KMS-11 (cell line): ENCODE measurements at regions not wholly inside any gene's neighbourhood (a gene's known extent, or its start where the extent isn't known, plus 50 kb on each side); places are given as distances from the start of the nearest gene placed in this dataset.

ENCODE experiments used
- H2AFZ ChIP-seq: fragments of 200-600 bp; sonication (generic); 2 replicates; pipeline ENCODE4 v1.6.1; 2016; ENCODE audit warnings: antibody characterized with exemption, mixed run types, low read depth
- H3K27ac ChIP-seq: fragments of 200-600 bp; sonication (generic); 2 replicates; pipeline ENCODE4 v1.6.1; 2016; ENCODE audit warnings: mild to moderate bottlenecking, mixed run types
- H3K27me3 ChIP-seq: fragments of 200-600 bp; sonication (generic); 2 replicates; pipeline ENCODE4 v1.6.1; 2017; ENCODE audit warnings: mild to moderate bottlenecking, low read depth, mixed run types, moderate library complexity; ENCODE audit not compliant: insufficient read depth
- H3K36me3 ChIP-seq: fragments of 200-600 bp; sonication (generic); 2 replicates; pipeline ENCODE4 v1.6.1; 2017; ENCODE audit warnings: mild to moderate bottlenecking, mixed run types; ENCODE audit not compliant: insufficient read depth
- H3K4me1 ChIP-seq: fragments of 200-600 bp; sonication (generic); 2 replicates; pipeline ENCODE4 v1.6.1; 2016; ENCODE audit warnings: mild to moderate bottlenecking, low read depth, mixed run types; ENCODE audit not compliant: poor library complexity, severe bottlenecking
- H3K4me2 ChIP-seq: fragments of 200-600 bp; sonication (generic); 2 replicates; pipeline ENCODE4 v1.7.0; 2016; ENCODE audit warnings: mild to moderate bottlenecking, mixed run types
- H3K4me3 ChIP-seq: fragments of 200-600 bp; sonication (generic); IDR thresholded peaks from 2 replicates; pipeline ENCODE4 v1.6.1; 2017; ENCODE audit warnings: low read depth, low read length, mixed read lengths; ENCODE audit not compliant: insufficient read depth
- H3K79me2 ChIP-seq: fragments of 200-600 bp; sonication (generic); 2 replicates; pipeline ENCODE4 v1.6.1; 2016; ENCODE audit warnings: low read depth, mixed run types; ENCODE audit not compliant: insufficient read depth
- H3K9ac ChIP-seq: fragments of 200-600 bp; sonication (generic); 2 replicates; pipeline ENCODE4 v1.6.1; 2016; ENCODE audit warnings: mild to moderate bottlenecking, mixed run types
- H4K20me1 ChIP-seq: fragments of 200-600 bp; sonication (generic); 2 replicates; pipeline ENCODE4 v1.6.1; 2016; ENCODE audit warnings: mild to moderate bottlenecking, mixed run types; ENCODE audit not compliant: insufficient read depth
- TF ChIP-seq, protein P1 (sequence below): fragments of 200-600 bp; sonication (generic); conservative IDR thresholded peaks from 2 replicates; pipeline ENCODE4 v1.6.1; 2017; ENCODE audit warnings: low read depth, mild to moderate bottlenecking, antibody characterized with exemption, low read length, moderate library complexity, mixed read lengths

DNA sequence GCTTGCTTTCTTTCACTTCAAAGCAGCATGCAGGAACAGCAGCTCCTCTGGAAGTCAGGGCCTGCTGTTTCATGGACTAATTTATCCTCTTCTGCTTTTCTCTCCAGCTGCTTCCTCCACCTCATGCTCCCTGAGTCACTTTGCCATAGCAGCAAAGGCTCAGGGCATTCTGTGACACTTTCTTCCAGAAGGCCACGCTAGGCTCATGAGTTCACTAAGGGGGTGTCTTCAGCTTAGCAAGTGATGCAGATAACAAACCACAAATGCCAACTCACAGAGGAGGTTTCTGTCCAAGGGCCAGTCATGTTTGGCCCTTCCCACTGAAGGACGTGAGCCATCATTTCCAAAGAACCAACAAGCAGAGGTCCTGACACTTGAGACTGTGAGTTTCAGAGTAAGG, 200.2 kb downstream of the ADGRA3 start:
- no peak overlapping the region for H3K9ac ChIP-seq
- no peak overlapping the region for H3K4me3 ChIP-seq
- no peaks in the 10 kb centered on the region for H3K79me2 ChIP-seq
- TF ChIP-seq, protein P1, sequence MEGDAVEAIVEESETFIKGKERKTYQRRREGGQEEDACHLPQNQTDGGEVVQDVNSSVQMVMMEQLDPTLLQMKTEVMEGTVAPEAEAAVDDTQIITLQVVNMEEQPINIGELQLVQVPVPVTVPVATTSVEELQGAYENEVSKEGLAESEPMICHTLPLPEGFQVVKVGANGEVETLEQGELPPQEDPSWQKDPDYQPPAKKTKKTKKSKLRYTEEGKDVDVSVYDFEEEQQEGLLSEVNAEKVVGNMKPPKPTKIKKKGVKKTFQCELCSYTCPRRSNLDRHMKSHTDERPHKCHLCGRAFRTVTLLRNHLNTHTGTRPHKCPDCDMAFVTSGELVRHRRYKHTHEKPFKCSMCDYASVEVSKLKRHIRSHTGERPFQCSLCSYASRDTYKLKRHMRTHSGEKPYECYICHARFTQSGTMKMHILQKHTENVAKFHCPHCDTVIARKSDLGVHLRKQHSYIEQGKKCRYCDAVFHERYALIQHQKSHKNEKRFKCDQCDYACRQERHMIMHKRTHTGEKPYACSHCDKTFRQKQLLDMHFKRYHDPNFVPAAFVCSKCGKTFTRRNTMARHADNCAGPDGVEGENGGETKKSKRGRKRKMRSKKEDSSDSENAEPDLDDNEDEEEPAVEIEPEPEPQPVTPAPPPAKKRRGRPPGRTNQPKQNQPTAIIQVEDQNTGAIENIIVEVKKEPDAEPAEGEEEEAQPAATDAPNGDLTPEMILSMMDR: no peak
- no peaks in the 10 kb centered on the region for H3K36me3 ChIP-seq
- no peak overlapping the region for H2AFZ ChIP-seq
- H3K27me3 ChIP-seq: no peaks in the 10 kb centered on the region
- H3K27ac ChIP-seq: no peak overlapping the region
- no peaks in the 10 kb centered on the region for H4K20me1 ChIP-seq
- no peaks in the 10 kb centered on the region for H3K4me1 ChIP-seq
- H3K4me2 ChIP-seq: no peak overlapping the region

DNA sequence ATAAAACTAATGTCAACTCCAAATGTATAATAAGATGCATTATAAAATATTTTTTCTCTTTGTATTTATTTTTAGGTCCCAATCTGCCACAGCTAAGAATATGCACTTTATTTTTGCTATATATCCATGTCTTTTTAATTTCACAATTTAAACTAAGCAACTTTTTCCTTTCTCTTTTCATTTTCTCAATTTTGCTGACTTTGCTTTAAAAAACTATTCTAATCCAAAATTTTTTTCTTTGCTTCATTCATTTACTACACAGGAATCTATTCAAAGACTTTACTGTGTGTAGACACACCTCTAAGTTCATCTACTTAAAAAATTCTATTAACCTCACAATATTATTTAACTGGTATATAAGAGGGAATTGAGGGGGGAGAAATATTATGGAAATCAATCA, 201.9 kb downstream of the ADGRA3 start:
- TF ChIP-seq, protein P1: no peak
- no peaks in the 10 kb centered on the region for H3K79me2 ChIP-seq
- H3K36me3 ChIP-seq: no peaks in the 10 kb centered on the region
- H3K4me2 ChIP-seq: no peak overlapping the region
- H3K4me1 ChIP-seq: no peaks in the 10 kb centered on the region
- no peaks in the 10 kb centered on the region for H4K20me1 ChIP-seq
- H3K27ac ChIP-seq: no peak overlapping the region
- no peak overlapping the region for H3K4me3 ChIP-seq
- no peaks in the 10 kb centered on the region for H3K27me3 ChIP-seq
- H3K9ac ChIP-seq: no peak overlapping the region
- H2AFZ ChIP-seq: no peak overlapping the region

DNA sequence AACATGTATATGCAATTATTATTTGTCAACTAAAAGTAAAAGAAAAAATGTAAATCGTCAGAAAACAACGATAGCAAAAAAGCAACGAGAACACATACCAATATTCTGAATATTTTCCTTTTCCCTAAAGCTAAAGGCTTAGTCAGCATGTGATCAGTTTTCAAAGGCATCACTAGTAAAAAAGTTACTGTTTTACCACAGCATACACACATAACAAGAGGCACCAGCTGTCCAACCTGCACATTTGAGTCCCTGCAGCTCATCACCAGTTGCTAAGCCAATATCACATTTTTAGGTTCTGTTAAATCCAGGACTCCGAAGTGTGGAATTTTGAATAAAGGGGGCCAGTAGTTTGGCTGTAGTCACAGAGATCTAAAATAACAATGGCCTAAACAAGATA, 203.8 kb downstream of the ADGRA3 start:
- Histone ChIP-seq H2AFZ (no peak overlapping the region), H3K79me2 (no peaks in the 10 kb centered on the region), H3K36me3 (no peaks in the 10 kb centered on the region), H3K27me3 (no peaks in the 10 kb centered on the region), H4K20me1 (no peaks in the 10 kb centered on the region), H3K27ac (no peak overlapping the region), H3K4me2 (no peak overlapping the region), H3K4me1 (no peaks in the 10 kb centered on the region), H3K9ac (no peak overlapping the region), H3K4me3 (no peak overlapping the region)
- TF ChIP-seq, protein P1: no peak

DNA sequence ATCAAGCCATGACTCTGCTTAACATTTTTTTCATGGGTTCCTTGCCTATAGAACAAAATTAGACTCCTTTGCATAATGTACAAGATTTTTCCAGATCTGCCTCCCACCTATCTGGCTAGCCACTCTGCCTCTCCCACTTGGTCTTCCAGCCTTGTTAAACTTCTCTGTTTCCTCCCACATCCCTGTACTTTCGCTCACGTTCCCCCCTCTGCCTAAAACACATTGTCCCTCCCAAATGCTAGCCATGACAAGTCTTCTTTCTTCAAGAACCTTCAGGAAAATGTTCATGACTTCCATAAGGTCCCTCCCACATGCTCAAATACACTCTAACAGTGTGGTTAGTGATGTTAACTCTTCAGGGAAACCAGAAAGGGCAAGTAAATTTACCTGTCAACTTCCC, 214.6 kb downstream of the ADGRA3 start:
- Histone ChIP-seq H3K36me3 (no peaks in the 10 kb centered on the region), H3K4me1 (no peaks in the 10 kb centered on the region), H3K79me2 (no peaks in the 10 kb centered on the region), H2AFZ (no peak overlapping the region), H3K9ac (no peak overlapping the region), H4K20me1 (no peaks in the 10 kb centered on the region), H3K27ac (no peak overlapping the region), H3K4me3 (no peak overlapping the region), H3K27me3 (no peaks in the 10 kb centered on the region), H3K4me2 (no peak overlapping the region)
- TF ChIP-seq, protein P1: no peak

DNA sequence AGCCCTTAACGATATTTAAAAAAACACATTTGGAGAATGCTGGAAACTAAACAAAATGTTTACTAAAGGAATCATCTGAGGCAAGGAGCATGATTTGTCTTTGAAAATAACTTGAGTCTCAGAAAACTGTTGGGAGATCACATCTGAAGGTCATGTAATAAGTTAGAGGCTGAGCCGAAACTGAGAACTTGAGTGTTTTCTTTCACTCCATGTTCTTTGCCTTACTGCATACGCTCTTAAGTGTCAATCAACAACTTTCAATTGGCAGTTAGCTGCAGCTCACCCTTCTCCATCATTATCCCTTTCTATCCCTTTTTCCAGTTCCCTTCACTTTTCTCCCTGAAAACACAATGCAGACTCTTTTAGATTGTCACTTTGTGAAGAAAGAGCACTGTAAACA, 216.2 kb downstream of the ADGRA3 start:
- Histone ChIP-seq H2AFZ (no peak overlapping the region), H3K4me1 (no peaks in the 10 kb centered on the region), H3K4me2 (no peak overlapping the region), H3K4me3 (no peak overlapping the region), H3K79me2 (no peaks in the 10 kb centered on the region), H3K9ac (no peak overlapping the region), H3K27me3 (no peaks in the 10 kb centered on the region), H3K36me3 (no peaks in the 10 kb centered on the region), H4K20me1 (no peaks in the 10 kb centered on the region), H3K27ac (no peak overlapping the region)
- TF ChIP-seq, protein P1: no peak
